Activated naive CD4-positive, alpha-beta T cell treated with anti-CD3 and anti-CD28 coated beads, Interleukin-2, amount 50 U/mL, for 24 hours (primary cell): ENCODE measurements at regions not wholly inside any gene's neighbourhood (a gene's known extent, or its start where the extent isn't known, plus 50 kb on each side); places are given as distances from the start of the nearest gene placed in this dataset.

ENCODE experiments used
- H3K27ac Mint-ChIP-seq: one replicate; pipeline ENCODE4 v1.8.0; 2021; ENCODE audit warnings: mild to moderate bottlenecking, mixed read lengths
- H3K27me3 Mint-ChIP-seq: one replicate; pipeline ENCODE4 v1.8.0; 2021; ENCODE audit warnings: mixed read lengths
- H3K36me3 Mint-ChIP-seq: one replicate; pipeline ENCODE4 v1.8.0; 2021; ENCODE audit warnings: mixed read lengths
- H3K4me1 Mint-ChIP-seq: one replicate; pipeline ENCODE4 v1.8.0; 2021; ENCODE audit warnings: mixed read lengths
- H3K4me3 Mint-ChIP-seq: one replicate; pipeline ENCODE4 v1.8.0; 2021; ENCODE audit warnings: mild to moderate bottlenecking, mixed read lengths
- H3K9me3 Mint-ChIP-seq: one replicate; pipeline ENCODE4 v1.8.0; 2021; ENCODE audit warnings: mixed read lengths

DNA sequence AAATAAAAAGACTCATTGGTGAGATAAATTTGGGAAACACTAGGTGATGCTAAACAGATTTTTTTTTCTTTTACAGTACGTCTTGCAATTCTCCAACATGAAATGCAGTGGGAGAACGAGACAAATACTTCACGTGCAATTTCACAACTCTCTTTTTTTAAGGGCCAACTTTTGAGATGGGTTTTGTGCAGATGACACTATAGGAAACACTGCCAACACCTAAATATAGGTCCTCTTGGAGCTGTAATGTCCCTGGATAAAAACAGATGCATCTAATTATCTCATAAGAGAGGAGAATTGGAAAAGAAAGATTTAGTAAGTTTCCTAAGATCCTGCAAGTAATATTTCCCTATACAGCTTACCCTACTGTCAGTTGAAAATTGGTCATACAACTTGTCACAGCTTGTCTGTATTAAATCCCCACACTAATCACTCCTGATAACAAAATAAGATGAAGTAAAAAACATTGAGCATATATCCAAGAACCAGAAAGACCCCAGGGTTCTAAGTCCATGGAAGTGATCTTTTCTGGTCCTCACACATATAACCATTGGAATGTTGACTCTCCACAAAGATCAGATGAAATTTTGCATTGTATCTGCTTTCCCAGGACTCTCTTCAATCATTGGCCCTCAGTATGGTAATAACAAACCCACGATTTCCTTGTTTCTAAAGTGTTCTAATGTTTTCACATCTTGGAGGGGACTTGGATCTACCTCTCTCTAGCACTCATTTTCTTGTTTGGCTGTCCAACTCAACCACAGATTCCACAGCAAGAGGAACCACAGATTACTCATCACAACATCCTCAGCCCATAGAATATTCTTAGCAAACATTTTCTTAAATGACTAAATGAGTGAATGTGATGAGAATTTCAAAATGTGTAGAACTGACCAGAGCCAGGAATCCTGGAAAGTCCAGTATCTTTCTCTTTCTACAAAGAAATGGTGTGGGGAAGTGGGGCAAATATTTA lies 769.4 kb upstream of the USP15 start:
- no peaks in the 10 kb centered on the region for H3K9me3 Mint-ChIP-seq
- H3K4me1 Mint-ChIP-seq = no peaks in the 10 kb centered on the region
- H3K36me3 Mint-ChIP-seq = no peaks in the 10 kb centered on the region
- no peaks in the 10 kb centered on the region for H3K27me3 Mint-ChIP-seq
- H3K27ac Mint-ChIP-seq = no peak overlapping the region
- no peak overlapping the region for H3K4me3 Mint-ChIP-seq

- Mint-ChIP-seq H3K27ac (no peak overlapping the region), H3K4me1 (no peaks in the 10 kb centered on the region), H3K9me3 (peaks cover 4% of the 10 kb centered on the region), H3K36me3 (no peaks in the 10 kb centered on the region), H3K4me3 (no peak overlapping the region), H3K27me3 (no peaks in the 10 kb centered on the region)
These were observed 758.0 kb upstream of the USP15 start for GRCh38 chr12:61502179-61502578.

GRCh38 chr12:61504396-61505080 lies 755.7 kb upstream of the USP15 start:
- Mint-ChIP-seq H3K4me3 (no peak overlapping the region), H3K27ac (no peak overlapping the region), H3K4me1 (no peaks in the 10 kb centered on the region), H3K27me3 (no peaks in the 10 kb centered on the region), H3K9me3 (peaks cover 4% of the 10 kb centered on the region), H3K36me3 (no peaks in the 10 kb centered on the region)

DNA sequence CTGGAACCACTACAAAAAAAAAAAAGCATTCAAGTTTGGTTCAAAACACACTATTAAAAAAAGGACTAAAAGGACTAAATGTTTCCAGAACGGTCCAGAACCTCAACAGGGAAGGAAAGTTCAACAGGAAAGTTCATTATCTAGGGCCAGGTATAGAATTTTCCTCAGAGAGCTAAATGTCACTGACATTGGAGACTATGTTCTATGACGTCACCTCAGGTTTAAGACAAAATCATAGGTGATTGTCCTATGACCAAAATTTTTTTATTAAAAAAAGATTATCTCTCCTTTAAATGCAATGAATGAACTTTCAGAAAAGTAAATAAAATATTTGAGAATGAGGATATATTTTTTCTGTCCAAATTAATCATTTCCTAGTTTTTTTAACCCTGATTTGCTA lies 746.7 kb upstream of the USP15 start:
- Mint-ChIP-seq H3K27ac (no peak overlapping the region), H3K4me1 (no peaks in the 10 kb centered on the region), H3K9me3 (no peaks in the 10 kb centered on the region), H3K4me3 (no peak overlapping the region), H3K36me3 (no peaks in the 10 kb centered on the region), H3K27me3 (no peaks in the 10 kb centered on the region)

- H3K27ac Mint-ChIP-seq = no peak overlapping the region
- no peak overlapping the region for H3K4me3 Mint-ChIP-seq
These were observed 746.2 kb upstream of the USP15 start for GRCh38 chr12:61514016-61514415.

GRCh38 chr12:61521258-61521657 lies 738.9 kb upstream of the USP15 start:
- Mint-ChIP-seq H3K4me1 (no peaks in the 10 kb centered on the region), H3K4me3 (no peak overlapping the region), H3K36me3 (no peaks in the 10 kb centered on the region), H3K27me3 (peaks cover 6% of the 10 kb centered on the region), H3K9me3 (peaks cover 12% of the 10 kb centered on the region), H3K27ac (no peak overlapping the region)

More at GRCh38 chr12:61514016-61514415, 746.2 kb upstream of the USP15 start:
- H3K27me3 Mint-ChIP-seq = no peaks in the 10 kb centered on the region
- no peaks in the 10 kb centered on the region for H3K9me3 Mint-ChIP-seq
- H3K36me3 Mint-ChIP-seq = no peaks in the 10 kb centered on the region
- H3K4me1 Mint-ChIP-seq = no peaks in the 10 kb centered on the region

DNA sequence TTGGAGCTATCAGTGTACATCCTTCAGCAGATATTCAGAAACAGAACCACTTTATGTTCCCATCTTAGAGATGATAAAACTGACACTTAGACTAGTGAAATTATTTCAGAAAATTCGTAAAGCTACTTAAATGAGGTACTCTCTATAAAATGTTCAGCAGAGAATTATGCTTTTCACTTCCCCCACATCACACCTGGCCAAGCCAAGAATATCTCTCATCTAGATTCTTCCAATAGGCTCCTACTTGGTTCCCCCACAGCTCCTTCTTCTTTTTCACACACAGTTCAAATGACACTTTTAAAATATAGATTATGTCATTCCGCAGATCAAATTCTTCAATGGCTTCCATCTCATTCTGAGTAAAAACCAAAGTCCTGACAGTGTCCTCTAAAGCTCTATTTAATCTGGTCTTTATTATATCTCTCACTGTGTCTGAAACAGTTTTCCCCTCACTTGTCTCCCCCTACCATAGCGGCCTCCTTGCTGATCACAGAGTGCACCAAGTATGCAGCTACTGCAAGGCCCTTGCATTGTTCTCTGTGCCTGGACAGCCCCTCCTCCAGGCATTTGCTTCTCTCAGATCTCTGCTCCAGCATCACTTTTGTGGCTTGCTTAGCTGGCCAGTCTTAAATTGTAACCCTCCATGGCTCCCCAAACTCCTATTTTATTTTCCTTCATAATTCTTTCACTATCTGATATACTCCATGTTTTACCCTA lies 736.8 kb upstream of the USP15 start:
- Mint-ChIP-seq H3K4me1 (no peaks in the 10 kb centered on the region), H3K9me3 (peaks cover 12% of the 10 kb centered on the region), H3K36me3 (no peaks in the 10 kb centered on the region), H3K4me3 (no peak overlapping the region), H3K27me3 (peaks cover 6% of the 10 kb centered on the region), H3K27ac (no peak overlapping the region)

- H3K27me3 Mint-ChIP-seq = peaks cover 6% of the 10 kb centered on the region
- H3K9me3 Mint-ChIP-seq = peaks cover 12% of the 10 kb centered on the region
- H3K4me3 Mint-ChIP-seq = no peak overlapping the region
- H3K4me1 Mint-ChIP-seq = no peaks in the 10 kb centered on the region
- no peak overlapping the region for H3K27ac Mint-ChIP-seq
- H3K36me3 Mint-ChIP-seq = no peaks in the 10 kb centered on the region
These were observed 735.4 kb upstream of the USP15 start for GRCh38 chr12:61524851-61525250.

GRCh38 chr12:61525331-61525730 lies 734.9 kb upstream of the USP15 start:
- Mint-ChIP-seq H3K4me3 (no peak overlapping the region), H3K27ac (no peak overlapping the region), H3K27me3 (peaks cover 6% of the 10 kb centered on the region), H3K36me3 (no peaks in the 10 kb centered on the region), H3K9me3 (peaks cover 12% of the 10 kb centered on the region), H3K4me1 (no peaks in the 10 kb centered on the region)

DNA sequence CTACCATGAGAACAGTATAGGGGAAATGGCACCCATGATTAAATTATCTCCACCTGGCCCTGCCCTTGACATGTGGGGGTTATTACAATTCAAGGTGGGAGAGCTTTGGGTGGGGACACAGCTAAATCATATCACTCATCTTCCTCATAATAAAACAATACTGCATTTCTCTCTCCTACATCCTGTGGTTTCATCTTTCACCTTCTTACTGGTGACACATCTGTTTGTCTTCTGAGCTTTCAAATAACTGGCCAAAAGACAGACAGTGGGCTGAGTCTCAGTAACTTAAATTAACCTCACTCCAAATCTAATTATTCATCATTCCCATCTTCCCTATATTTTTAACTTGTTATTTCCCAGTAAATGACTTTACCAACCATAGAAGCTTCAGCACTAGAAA lies 729.7 kb upstream of the USP15 start:
- Mint-ChIP-seq H3K27me3 (no peaks in the 10 kb centered on the region), H3K9me3 (no peaks in the 10 kb centered on the region), H3K4me3 (no peak overlapping the region), H3K4me1 (no peaks in the 10 kb centered on the region), H3K36me3 (no peaks in the 10 kb centered on the region), H3K27ac (no peak overlapping the region)

DNA sequence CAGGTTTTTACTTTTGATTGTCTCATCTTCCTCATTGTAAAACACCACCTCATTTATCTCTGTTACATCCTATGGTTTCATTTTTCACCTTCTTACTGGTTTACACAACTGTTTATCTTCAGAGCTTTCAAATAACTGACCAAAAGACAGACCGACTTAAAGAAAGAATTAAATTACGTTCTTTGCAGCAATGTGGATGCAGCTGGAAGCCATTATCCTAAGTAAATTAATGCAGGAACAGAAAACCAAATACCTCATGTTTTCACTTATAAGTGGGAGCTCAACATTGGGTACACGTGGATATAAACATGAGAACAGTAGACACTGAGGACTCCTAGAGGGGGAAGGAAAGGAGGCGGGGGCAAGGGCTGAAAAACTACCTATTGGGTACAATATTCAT lies 729.0 kb upstream of the USP15 start:
- H3K27me3 Mint-ChIP-seq = no peaks in the 10 kb centered on the region
- H3K36me3 Mint-ChIP-seq = no peaks in the 10 kb centered on the region
- H3K27ac Mint-ChIP-seq = no peak overlapping the region
- no peaks in the 10 kb centered on the region for H3K4me1 Mint-ChIP-seq
- no peaks in the 10 kb centered on the region for H3K9me3 Mint-ChIP-seq
- H3K4me3 Mint-ChIP-seq = no peak overlapping the region

GRCh38 chr12:61536117-61536516 lies 724.1 kb upstream of the USP15 start:
- H3K4me1 Mint-ChIP-seq = no peaks in the 10 kb centered on the region
- no peaks in the 10 kb centered on the region for H3K36me3 Mint-ChIP-seq
- H3K4me3 Mint-ChIP-seq = no peak overlapping the region
- H3K27me3 Mint-ChIP-seq = no peaks in the 10 kb centered on the region
- no peaks in the 10 kb centered on the region for H3K9me3 Mint-ChIP-seq
- H3K27ac Mint-ChIP-seq = no peak overlapping the region

DNA sequence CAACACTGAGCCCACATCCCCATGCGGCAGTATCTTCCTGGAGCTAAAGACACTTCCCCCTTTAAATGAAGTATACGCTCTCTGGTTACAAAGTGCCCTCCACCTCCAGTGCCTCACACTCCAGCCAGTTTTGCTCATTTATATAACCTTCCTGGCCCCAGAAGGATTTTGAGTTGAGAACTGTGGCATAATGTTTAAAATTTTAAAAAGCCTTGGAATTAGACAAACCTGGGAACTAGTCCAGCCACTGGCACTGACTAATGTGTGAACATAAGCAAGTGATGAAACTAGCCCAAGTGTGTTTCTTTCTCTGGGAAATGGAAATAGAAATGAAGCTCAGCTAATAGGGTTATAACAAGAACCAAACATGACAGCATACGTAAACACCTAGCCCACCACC lies 723.7 kb upstream of the USP15 start:
- H3K4me1 Mint-ChIP-seq = no peaks in the 10 kb centered on the region
- H3K27me3 Mint-ChIP-seq = no peaks in the 10 kb centered on the region
- no peaks in the 10 kb centered on the region for H3K36me3 Mint-ChIP-seq
- no peaks in the 10 kb centered on the region for H3K9me3 Mint-ChIP-seq
- no peak overlapping the region for H3K4me3 Mint-ChIP-seq
- H3K27ac Mint-ChIP-seq = no peak overlapping the region

DNA sequence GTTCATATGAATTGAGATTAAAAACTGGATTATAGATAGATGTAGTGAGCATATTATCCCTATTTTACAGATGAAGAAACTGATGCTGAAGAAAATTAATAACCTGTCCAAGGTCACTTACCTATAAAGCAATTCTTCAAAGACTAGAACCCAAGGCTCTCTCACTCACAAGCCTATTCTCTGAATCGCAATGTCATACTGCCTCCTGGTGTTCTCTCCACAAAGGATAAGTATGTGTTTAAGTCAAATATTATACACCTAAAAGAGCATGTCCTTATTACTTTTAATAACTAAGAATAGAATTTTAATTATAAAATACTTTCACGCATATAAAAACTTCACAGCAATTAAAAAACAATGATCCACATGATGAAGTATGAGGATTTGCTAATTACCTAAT lies 721.3 kb upstream of the USP15 start:
- no peaks in the 10 kb centered on the region for H3K36me3 Mint-ChIP-seq
- H3K27ac Mint-ChIP-seq = no peak overlapping the region
- H3K4me3 Mint-ChIP-seq = no peak overlapping the region
- no peaks in the 10 kb centered on the region for H3K27me3 Mint-ChIP-seq
- H3K4me1 Mint-ChIP-seq = no peaks in the 10 kb centered on the region
- no peaks in the 10 kb centered on the region for H3K9me3 Mint-ChIP-seq

DNA sequence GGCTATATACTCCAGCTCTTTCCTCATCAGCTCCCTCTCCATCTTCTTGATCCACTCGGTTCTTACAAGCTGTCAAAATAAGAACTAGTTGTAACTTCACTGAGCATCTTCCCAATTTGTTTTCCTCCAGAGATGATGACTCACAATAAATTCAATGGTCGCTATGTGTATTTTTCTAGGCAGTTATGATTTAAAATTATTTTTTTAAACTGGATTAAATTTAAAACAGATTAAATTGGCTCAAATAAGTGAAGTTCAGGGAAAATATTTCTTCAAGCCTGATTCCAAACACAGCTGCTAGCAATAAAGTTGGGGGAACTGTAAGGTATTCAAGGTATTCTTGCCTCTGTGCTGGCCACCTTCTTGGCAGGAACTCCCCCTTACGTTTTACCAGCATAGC lies 717.7 kb upstream of the USP15 start:
- no peaks in the 10 kb centered on the region for H3K9me3 Mint-ChIP-seq

GRCh38 chr12:61546296-61546695 lies 713.9 kb upstream of the USP15 start:
- H3K9me3 Mint-ChIP-seq = no peaks in the 10 kb centered on the region
- H3K27ac Mint-ChIP-seq = no peak overlapping the region
- H3K27me3 Mint-ChIP-seq = no peaks in the 10 kb centered on the region
- no peak overlapping the region for H3K4me3 Mint-ChIP-seq
- H3K36me3 Mint-ChIP-seq = no peaks in the 10 kb centered on the region
- H3K4me1 Mint-ChIP-seq = no peaks in the 10 kb centered on the region

More for the DNA sequence above, 717.7 kb upstream of the USP15 start:
- no peaks in the 10 kb centered on the region for H3K27me3 Mint-ChIP-seq
- no peak overlapping the region for H3K4me3 Mint-ChIP-seq
- no peaks in the 10 kb centered on the region for H3K36me3 Mint-ChIP-seq
- no peak overlapping the region for H3K27ac Mint-ChIP-seq
- H3K4me1 Mint-ChIP-seq = no peaks in the 10 kb centered on the region
